Nephron progenitor cell (in vitro differentiated cells): ENCODE measurements at regions not wholly inside any gene's neighbourhood (a gene's known extent, or its start where the extent isn't known, plus 50 kb on each side); places are given as distances from the start of the nearest gene placed in this dataset.

Source experiments
- DNase-seq: peaks from one replicate; pipeline ENCODE4 v3.0.0; 2021
- H3K27ac Mint-ChIP-seq: 2 replicates; pipeline ENCODE4 v1.8.0; 2021; ENCODE audit warnings: mild to moderate bottlenecking, moderate library complexity, mixed read lengths
- H3K27me3 Mint-ChIP-seq: 2 replicates; pipeline ENCODE4 v1.8.0; 2021; ENCODE audit warnings: mild to moderate bottlenecking, low read depth, mixed read lengths; ENCODE audit not compliant: poor library complexity
- H3K36me3 Mint-ChIP-seq: 2 replicates; pipeline ENCODE4 v1.8.0; 2021; ENCODE audit warnings: low read depth, mixed read lengths
- H3K4me1 Mint-ChIP-seq: 2 replicates; pipeline ENCODE4 v1.8.0; 2021; ENCODE audit warnings: mixed read lengths
- H3K4me3 Mint-ChIP-seq: 2 replicates; pipeline ENCODE4 v1.8.0; 2021; ENCODE audit warnings: mild to moderate bottlenecking, moderate library complexity, mixed read lengths
- H3K9me3 Mint-ChIP-seq: 2 replicates; pipeline ENCODE4 v1.8.0; 2021; ENCODE audit warnings: mild to moderate bottlenecking, moderate library complexity, mixed read lengths
- CTCF ChIP-seq: fragments of 200-600 bp; sonication (generic); IDR thresholded peaks from 2 replicates; pipeline ENCODE4 v1.5.0; 2021; ENCODE audit warnings: antibody characterized with exemption

- no peak overlapping the region for H3K27ac Mint-ChIP-seq
- DNase-seq = no peak
- TF ChIP-seq CTCF = no peak
Measured at GRCh38 chr6:140124498-140124897, 750.0 kb upstream of the CITED2 start.

GRCh38 chr6:140108167-140108566 is 733.7 kb upstream of the CITED2 start:
- H3K4me1 Mint-ChIP-seq = peaks cover 18% of the 10 kb centered on the region
- H3K27me3 Mint-ChIP-seq = no peaks in the 10 kb centered on the region

More at GRCh38 chr6:140124498-140124897, 750.0 kb upstream of the CITED2 start:
- peaks cover 7% of the 10 kb centered on the region for H3K36me3 Mint-ChIP-seq
- peaks cover 4% of the 10 kb centered on the region for H3K27me3 Mint-ChIP-seq
- no peak overlapping the region for H3K4me3 Mint-ChIP-seq
- no peaks in the 10 kb centered on the region for H3K4me1 Mint-ChIP-seq
- H3K9me3 Mint-ChIP-seq = peaks cover 38% of the 10 kb centered on the region

GRCh38 chr6:140107216-140107615 is 732.8 kb upstream of the CITED2 start:
- no peak for TF ChIP-seq CTCF
- Mint-ChIP-seq H3K27ac (no peak overlapping the region), H3K4me1 (peaks cover 18% of the 10 kb centered on the region), H3K27me3 (no peaks in the 10 kb centered on the region), H3K36me3 (no peaks in the 10 kb centered on the region), H3K9me3 (no peaks in the 10 kb centered on the region), H3K4me3 (no peak overlapping the region)
- no peak for DNase-seq

More at GRCh38 chr6:140108167-140108566, 733.7 kb upstream of the CITED2 start:
- no peak for TF ChIP-seq CTCF
- no peak overlapping the region for H3K4me3 Mint-ChIP-seq
- no peak overlapping the region for H3K27ac Mint-ChIP-seq
- H3K36me3 Mint-ChIP-seq = no peaks in the 10 kb centered on the region
- DNase-seq = no peak
- H3K9me3 Mint-ChIP-seq = no peaks in the 10 kb centered on the region

GRCh38 chr6:140105857-140106256 is 731.4 kb upstream of the CITED2 start:
- DNase-seq = peak; percentile 16
- Mint-ChIP-seq H3K9me3 (no peaks in the 10 kb centered on the region), H3K4me1 (peaks cover 18% of the 10 kb centered on the region), H3K27ac (no peak overlapping the region), H3K36me3 (no peaks in the 10 kb centered on the region), H3K27me3 (no peaks in the 10 kb centered on the region), H3K4me3 (no peak overlapping the region)
- TF ChIP-seq CTCF = peak; percentile 52

GRCh38 chr6:140105241-140105640 is 730.8 kb upstream of the CITED2 start:
- no peak overlapping the region for H3K27ac Mint-ChIP-seq
- H3K9me3 Mint-ChIP-seq = no peaks in the 10 kb centered on the region
- no peaks in the 10 kb centered on the region for H3K27me3 Mint-ChIP-seq
- no peak overlapping the region for H3K4me3 Mint-ChIP-seq
- H3K36me3 Mint-ChIP-seq = no peaks in the 10 kb centered on the region
- H3K4me1 Mint-ChIP-seq = peaks cover 18% of the 10 kb centered on the region
- TF ChIP-seq CTCF = no peak
- DNase-seq = no peak

DNA sequence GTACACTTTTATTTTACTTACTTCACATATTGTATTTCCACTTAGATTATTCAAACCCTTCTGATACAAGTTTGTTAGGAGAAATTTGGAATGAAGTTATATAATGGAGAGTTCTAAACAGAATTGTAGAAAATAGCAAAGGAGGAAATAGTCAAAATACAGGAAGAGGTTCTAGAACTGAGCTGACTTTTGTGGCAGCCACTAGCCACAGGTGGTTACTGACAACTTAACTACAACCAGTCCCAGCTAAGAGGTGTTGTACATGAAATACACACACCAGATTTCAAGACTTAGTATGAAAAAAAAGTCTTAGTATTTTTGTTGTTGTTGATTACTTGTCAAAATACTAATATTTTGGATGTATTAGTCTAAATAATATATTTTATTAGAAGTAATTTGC is 727.4 kb upstream of the CITED2 start:
- DNase-seq = no peak
- Mint-ChIP-seq H3K36me3 (no peaks in the 10 kb centered on the region), H3K27me3 (no peaks in the 10 kb centered on the region), H3K9me3 (no peaks in the 10 kb centered on the region), H3K4me3 (no peak overlapping the region), H3K27ac (no peak overlapping the region), H3K4me1 (peaks cover 14% of the 10 kb centered on the region)
- TF ChIP-seq CTCF = no peak
